Breast epithelium (tissue), 4 donors: ENCODE measurements at regions not wholly inside any gene's neighbourhood (a gene's known extent, or its start where the extent isn't known, plus 50 kb on each side); places are given as distances from the start of the nearest gene placed in this dataset.

Source experiments
- DNase-seq, 2 donors: peaks; one replicate each; pipeline ENCODE4 v3.0.0-alpha.2; 2019; ENCODE audit warnings: low spot score in 2 of 2
- H3K27ac ChIP-seq, 2 donors: fragments of 200-600 bp; sonication (generic) in 1 of 2; one replicate each; pipeline ENCODE4 v1.5.1; 2016 to 2019; ENCODE audit warnings: mild to moderate bottlenecking in 1 of 2
- H3K27me3 ChIP-seq, 2 donors: fragments of 200-600 bp; sonication (generic) in 1 of 2; one replicate each; pipeline versions ENCODE4 v1.5.1 to v1.6.0; 2017 to 2019; ENCODE audit warnings: control low read depth in 1 of 2, mild to moderate bottlenecking in 1 of 2
- H3K36me3 ChIP-seq: fragments of 200-600 bp; one replicate; pipeline ENCODE4 v1.5.1; 2019
- H3K4me1 ChIP-seq, 2 donors: fragments of 200-600 bp; sonication (generic); one replicate each; pipeline ENCODE4 v1.5.1; 2016 to 2019; ENCODE audit warnings: control low read depth in 1 of 2
- H3K4me3 ChIP-seq, 3 donors: fragments of 200-600 bp; sonication (generic); 1 replicate in 2 of 3; 2 replicates in 1 of 3; pipeline ENCODE4 v1.5.1; 2016 to 2019; ENCODE audit warnings: mild to moderate bottlenecking in 3 of 3, moderate library complexity in 2 of 3
- H3K9me3 ChIP-seq, 2 donors: fragments of 200-600 bp; sonication (generic) in 1 of 2; one replicate each; pipeline ENCODE4 v1.5.1; 2016 to 2019; ENCODE audit warnings: control low read depth in 1 of 2
- CTCF ChIP-seq, 3 donors: fragments of 450-650 bp; IDR thresholded peaks; one replicate each; pipeline ENCODE4 v1.5.1; 2016 to 2017; ENCODE audit warnings: antibody characterized with exemption in 3 of 3, mild to moderate bottlenecking in 3 of 3, moderate library complexity in 3 of 3
- POLR2A ChIP-seq: fragments of 450-650 bp; IDR thresholded peaks from one replicate; pipeline ENCODE4 v1.6.1; 2016; ENCODE audit warnings: antibody characterized with exemption, mild to moderate bottlenecking, moderate library complexity
- POLR2AphosphoS5 ChIP-seq, 3 donors: sonication (generic); formaldehyde crosslinking; IDR thresholded peaks; one replicate each; pipeline ENCODE4 v1.6.1; 2017; ENCODE audit warnings: antibody characterized with exemption in 3 of 3
- intact Hi-C: fragments of 100-400 bp; cut with DNase I; formaldehyde crosslinking; loops from one replicate; pipeline ENCODE4 v1.15.1; 2023; ENCODE audit warnings: low total_unique reads

GRCh38 chr18:70627182-70627802 is 338.4 kb downstream of the SOCS6 start:
- Histone ChIP-seq H3K27ac (no peak overlapping the region), H3K36me3 (no peaks in the 10 kb centered on the region), H3K27me3 (no peaks in the 10 kb centered on the region), H3K9me3 (no peaks in the 10 kb centered on the region), H3K4me3 (no peak overlapping the region), H3K4me1 (no peaks in the 10 kb centered on the region)
- TF ChIP-seq POLR2A (no peak), CTCF (IDR thresholded peaks at IDR 0.05) (no peak), POLR2AphosphoS5 (IDR thresholded peaks at IDR 0.05) (no peak)
- intact Hi-C loops, result no loop called here
- DNase-seq, result no peak

GRCh38 chr18:70622622-70623419 is 334.0 kb downstream of the SOCS6 start:
- no peak for DNase-seq
- Histone ChIP-seq H3K36me3 (no peaks in the 10 kb centered on the region), H3K27ac (no peak overlapping the region), H3K4me3 (no peak overlapping the region), H3K27me3 (no peaks in the 10 kb centered on the region), H3K9me3 (no peaks in the 10 kb centered on the region), H3K4me1 (no peaks in the 10 kb centered on the region)
- intact Hi-C loops, result no loop called here
- TF ChIP-seq POLR2AphosphoS5 (IDR thresholded peaks at IDR 0.05) (no peak), CTCF (IDR thresholded peaks at IDR 0.05) (no peak), POLR2A (no peak)

- H3K36me3 ChIP-seq, result no peaks in the 10 kb centered on the region
- no peaks in the 10 kb centered on the region for H3K4me1 ChIP-seq
- H3K4me3 ChIP-seq, result no peak overlapping the region
- no peaks in the 10 kb centered on the region for H3K27me3 ChIP-seq
- H3K27ac ChIP-seq, result no peak overlapping the region
- H3K9me3 ChIP-seq, result no peaks in the 10 kb centered on the region
- DNase-seq, result no peak
- intact Hi-C loops, result no loop called here
- TF ChIP-seq POLR2AphosphoS5 (IDR thresholded peaks at IDR 0.05) (no peak), CTCF (IDR thresholded peaks at IDR 0.05) (no peak), POLR2A (no peak)
Observed at GRCh38 chr18:70621710-70622109, 332.9 kb downstream of the SOCS6 start.

GRCh38 chr18:70620837-70621612 is 332.2 kb downstream of the SOCS6 start:
- no peak for TF ChIP-seq POLR2AphosphoS5 (IDR thresholded peaks at IDR 0.05)
- no peak for TF ChIP-seq CTCF (IDR thresholded peaks at IDR 0.05)
- TF ChIP-seq POLR2A, result no peak
- Histone ChIP-seq H3K27ac (no peak overlapping the region), H3K4me3 (no peak overlapping the region), H3K36me3 (no peaks in the 10 kb centered on the region), H3K4me1 (no peaks in the 10 kb centered on the region), H3K9me3 (no peaks in the 10 kb centered on the region), H3K27me3 (no peaks in the 10 kb centered on the region)
- no peak for DNase-seq
- intact Hi-C loops, result no loop called here
